NCI-H1694 (cell line): ENCODE measurements at regions not wholly inside any gene's neighbourhood (a gene's known extent, or its start where the extent isn't known, plus 50 kb on each side); places are given as distances from the start of the nearest gene placed in this dataset.

ENCODE experiments used
- DNase-seq: peaks from one replicate; lab custom pipeline; 2025; lab: John Stamatoyannopoulos, UW

DNA sequence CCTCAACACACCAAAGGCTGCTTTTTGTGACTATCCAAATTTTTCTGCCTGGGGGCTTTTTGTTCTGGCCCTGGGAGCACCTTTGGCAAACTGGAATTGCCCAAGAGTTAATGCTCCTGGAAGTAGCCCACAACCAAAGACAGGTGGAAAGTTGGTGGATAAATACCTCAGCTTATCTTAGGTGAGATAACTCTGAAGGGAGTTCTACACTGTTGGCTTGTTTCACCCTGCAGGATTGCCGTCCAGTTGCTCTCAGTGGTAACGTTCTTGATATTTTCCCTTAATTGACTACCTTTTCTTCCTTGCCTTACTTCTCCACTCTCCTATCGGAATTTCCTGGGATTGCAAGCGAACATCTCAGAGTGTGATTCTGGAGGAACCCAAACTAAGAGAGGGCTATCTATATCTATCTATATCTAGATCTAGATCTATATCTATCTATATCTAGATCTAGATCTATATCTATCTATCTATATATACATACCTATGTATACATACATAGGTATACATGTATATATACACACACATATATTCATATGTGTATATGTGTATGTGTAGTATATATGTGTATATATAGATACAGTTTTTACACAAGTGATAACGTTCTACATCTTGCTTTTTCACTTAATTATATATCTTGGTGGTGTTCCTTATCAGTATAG lies 82.6 kb upstream of the DHX15 start:
- DNase-seq: no peak

DNA sequence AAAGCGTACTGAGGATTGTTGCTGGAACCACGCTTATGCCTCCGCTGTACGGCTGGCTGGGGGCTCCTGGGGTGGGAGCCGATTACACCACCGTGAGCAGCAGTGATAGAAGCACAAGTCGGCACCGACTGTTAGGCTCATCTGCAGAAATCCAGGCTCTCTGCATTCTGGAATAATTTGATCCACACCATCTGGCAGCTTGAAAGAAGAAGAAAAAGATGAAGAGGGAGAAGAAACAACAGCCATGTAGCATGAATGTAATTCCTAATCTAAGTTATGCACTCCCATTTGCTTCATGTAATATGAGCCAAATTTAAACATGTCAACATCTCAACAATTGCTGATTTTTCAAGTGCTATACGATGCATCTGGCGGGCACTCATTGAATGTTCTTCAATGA lies 84.6 kb upstream of the DHX15 start:
- no peak for DNase-seq

DNA sequence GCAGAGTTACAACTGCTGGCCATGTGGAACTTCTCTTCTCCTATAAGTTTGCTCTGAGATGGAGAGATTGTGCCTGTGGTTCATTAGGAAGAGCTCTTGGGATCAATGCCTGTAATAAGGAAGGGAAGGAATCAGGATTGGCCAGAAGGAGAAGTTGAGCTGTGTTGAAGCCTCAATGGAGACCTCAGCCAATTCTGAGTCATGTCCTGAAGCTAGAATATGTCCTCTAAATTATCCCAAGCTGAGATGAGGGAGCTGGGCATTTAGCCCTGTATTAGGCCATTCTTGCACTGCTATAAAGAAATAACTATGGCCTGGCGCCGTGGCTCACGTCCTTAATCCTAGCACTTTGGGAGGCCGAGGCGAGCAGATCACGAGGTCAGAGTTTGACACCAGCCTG lies 85.4 kb upstream of the DHX15 start:
- DNase-seq: no peak

DNA sequence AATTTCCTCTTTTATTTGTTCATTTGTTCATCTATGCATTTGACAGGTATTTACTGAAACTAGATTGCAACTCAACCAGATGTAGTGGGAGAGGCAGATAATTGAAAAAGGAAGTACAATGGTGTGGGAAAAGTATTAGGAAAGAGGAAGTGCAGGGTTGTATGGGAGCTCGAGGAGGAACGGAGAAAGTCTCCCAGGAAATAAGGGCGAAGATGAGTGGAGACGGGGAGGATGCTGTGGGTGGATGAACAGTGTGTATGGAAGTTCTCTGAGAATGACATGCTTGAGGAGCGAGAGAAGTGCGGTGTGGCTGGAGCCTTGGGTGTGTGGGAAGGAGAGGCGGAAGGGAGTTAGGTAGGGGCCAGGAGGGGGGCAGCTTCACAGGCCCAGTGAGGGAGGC lies 87.5 kb upstream of the DHX15 start:
- DNase-seq: no peak

DNA sequence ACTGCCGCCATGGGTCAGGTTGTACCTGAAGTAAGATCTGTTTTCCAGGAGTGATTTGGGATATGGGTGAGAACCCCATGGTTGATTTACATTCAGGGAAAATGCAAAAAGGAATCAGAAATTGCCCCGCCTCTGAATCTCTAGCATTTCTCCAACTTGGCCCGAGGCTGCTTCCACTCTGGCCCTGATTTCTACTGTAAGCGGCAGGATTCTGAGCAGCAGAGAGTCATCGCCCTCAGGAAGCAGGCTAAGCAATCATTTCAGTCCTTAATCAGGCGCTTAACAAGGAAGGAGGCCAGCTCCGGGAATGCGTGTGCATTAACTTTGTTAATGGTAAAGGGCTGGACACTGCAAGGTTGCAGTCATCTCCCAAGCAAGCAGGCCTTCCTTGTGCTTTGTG lies 88.5 kb upstream of the DHX15 start:
- no peak for DNase-seq

DNA sequence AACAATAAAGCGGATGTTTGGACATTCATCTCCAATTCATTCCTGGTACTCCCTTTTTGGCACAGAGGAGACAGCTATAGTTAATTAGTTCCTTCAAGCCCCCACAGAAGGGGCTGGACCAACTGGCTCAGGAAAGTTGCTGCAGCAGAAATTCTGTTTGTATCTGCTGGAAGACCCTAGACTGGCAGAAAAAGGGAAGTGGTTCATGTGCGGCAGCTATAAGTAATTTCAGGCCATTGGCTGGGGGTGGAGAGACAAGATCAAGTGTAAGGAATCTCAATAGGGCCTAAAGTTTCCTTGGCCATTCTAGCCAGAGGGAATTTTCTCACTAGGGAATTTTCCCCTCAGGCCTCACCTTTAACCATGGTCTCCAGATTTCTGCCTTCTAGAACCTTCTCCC lies 89.9 kb upstream of the DHX15 start:
- DNase-seq: no peak

DNA sequence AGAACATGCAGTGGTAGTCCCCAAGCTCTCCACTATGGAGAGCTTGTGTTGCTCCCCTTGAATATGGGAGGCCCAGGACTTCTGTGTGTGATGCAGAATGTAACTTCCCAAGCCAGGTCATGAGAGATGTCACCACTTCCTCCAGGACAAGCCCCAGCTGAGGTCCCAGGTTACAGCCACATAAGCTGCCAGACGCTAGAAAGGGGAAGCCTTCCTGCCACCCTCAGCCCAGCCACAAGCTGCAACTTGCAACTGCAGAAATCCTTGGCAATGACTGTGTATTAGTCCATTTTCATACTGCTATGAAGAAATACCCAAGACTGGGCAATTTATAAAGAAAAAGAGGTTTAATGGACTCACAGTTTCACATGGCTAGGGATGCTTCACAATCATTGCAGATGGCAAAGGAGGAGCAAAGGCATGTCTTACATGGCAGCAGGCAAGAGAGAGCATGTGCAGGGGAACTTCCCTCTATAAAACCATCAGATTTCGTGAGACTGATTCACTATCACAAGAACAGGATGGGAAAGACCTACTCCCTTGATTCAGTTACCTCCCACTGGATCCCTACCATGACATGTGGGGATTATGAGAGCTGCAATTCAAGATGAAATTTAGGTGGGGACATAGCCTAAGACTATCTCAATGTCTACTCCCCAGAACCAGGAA lies 91.5 kb upstream of the DHX15 start:
- no peak for DNase-seq

DNA sequence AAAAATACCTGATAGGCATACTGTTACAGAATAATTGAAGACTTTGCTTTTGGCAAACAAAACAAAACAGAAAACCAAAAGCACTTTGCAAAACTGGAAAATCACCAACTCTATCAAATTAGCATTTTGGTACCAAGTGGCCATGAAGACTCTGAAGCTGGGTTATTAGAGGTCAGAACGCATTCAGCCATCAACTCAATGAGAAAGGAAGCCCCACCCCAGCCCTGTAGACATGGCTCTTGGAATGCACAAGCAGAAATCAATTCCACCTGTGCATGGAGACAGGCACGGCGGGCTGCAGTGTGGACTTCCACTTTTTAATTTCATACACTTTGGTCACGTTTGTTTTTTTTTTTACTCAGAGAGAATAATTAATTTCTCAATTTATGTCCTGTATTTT lies 93.6 kb upstream of the DHX15 start:
- DNase-seq: no peak

DNA sequence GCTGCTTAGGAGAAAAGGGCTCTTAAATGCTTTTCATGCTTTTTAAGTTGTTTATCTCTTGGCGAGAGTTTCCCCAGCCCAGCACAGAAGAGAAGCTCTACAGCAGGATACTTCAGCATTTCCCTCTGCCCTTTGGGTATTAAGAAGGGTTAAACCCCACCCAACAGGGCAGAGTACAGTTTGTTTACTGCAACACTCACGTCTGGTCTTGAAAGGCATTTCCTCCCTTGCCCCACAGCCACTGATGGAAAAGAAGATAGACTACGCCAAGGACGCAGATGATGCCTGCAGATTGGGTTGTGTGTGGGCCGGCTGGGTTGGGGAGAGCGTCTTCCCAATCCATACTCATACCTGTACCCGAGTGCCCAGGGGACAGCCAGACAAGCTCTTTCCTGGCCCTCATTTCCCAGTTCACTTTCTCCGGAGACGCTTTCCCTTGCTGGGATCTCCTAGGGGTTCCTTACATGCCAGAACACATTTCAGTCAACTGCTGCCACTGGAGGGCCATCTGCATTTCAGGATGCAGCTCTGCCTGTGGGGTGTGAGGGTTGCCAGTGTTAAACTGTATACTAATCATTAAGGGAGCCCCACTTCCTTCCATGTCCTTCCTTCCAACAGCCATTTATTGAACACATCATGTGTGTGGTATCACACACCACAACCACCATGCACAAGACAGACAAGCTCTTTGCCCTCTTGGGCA lies 96.5 kb upstream of the DHX15 start:
- no peak for DNase-seq

DNA sequence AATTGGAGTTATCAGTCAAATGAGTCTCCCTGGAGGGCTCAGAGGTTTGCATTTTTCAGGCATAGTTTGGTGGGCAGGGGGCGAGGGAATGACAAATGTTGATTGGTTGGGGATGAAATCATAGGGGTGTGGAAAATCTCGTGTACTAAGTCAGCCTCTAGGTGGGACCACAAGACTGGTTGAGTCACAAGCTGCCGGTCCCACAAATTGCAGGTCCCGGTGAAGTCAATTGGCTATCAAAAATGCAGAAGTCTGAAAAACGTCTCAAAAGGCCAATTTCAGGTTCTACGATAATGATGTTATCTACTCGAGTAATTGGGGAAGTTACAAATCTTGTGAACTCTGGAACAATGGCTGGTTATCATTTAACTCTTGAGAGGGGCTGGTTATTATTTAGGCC lies 98.8 kb upstream of the DHX15 start:
- DNase-seq: no peak

DNA sequence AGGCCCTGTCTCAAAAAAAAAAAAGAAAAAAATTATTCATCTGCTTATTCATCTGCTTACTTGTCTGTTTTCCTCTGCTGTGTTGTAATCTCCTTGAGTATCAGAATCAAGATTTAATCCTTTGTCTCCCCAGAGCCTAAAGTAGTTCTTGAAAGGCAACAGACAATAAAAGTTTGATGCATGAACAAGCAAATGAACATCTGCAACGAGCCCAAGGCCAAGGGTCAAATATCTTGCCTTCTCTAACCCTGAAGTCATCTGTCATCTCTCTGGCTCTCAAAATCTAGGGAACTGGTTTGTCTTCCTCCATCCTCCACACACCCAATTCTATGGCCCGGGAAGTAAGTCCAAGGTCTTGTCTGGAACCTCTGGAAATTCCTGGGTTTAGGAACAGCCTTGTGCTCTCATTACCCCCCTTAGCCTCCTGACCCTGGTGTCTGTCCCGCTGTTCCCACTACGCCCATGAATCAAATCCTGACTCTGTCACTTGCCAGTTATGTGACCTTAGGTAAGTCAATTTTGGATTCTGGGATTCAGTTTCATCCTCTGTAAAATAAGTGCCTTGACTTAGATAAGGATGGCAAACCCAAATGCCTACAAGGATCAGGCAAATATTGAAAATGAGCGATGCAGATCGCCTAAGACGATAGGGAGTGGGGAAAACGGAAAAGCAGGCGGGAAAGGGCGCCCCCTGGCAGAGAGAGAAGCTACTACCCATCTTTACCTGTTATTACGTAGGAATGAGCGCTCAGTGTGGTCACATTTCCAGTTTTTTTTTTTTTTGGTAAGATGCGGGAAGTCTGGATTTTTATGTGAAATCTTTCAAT lies 102.7 kb upstream of the DHX15 start:
- DNase-seq: no peak

DNA sequence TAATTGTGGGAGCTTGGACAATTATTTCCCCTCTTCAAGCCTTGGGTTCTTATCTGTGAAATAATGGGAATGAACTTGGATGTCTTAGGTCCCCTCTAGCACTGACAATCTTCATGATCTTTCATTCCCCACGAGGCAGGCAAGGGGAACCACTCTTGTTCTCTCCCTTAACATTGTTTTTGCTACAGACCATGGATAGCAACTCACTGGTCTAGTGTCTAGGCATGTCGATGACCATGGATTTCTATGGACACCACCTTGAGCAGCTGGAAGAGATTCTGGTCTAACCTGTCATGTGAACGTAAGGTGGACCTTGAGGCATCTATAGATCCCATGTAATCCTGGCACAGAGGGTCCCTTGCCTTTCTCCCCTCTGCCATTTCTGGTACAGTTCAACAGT lies 104.1 kb upstream of the DHX15 start:
- DNase-seq: no peak

DNA sequence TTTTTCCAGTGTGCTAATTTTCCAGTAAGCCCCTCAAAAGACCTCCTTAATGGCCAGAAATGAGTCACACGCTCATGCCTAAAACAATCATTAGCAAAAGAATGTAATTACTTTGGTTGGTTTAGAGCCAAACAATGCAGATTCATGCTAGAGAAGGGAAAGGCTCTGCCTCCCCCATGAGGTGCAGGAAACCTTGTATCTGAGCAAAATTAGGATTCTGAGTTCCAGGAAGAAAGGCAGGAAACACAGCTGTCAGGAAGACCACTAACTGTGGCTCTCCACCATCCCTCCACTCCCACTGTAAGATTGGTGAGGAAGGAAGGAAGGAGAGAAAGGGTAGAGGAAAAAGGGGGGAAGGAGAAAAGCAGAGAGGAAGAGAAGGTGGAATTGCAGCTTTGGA lies 104.9 kb upstream of the DHX15 start:
- DNase-seq: no peak

DNA sequence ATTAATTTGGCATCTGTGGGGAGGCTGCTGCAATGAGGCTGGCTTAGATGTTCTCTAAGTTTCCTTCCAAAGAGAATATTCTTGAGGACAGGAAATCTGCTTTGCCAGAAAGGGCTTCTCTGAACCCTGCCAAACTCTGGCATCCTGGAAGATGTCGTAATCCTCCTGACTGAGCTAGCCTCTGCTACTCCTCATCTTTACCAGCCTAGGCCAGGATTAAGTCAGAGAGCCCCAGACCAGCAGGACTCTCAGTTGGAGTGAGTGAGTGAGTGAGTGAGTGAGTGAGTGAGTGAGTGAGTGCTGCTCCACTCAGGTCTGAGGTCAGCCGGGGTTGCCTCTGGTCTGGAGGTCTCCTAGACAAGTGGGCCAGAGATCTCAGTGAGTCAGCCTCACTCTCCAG lies 104.9 kb upstream of the SOD3 start:
- no peak for DNase-seq

DNA sequence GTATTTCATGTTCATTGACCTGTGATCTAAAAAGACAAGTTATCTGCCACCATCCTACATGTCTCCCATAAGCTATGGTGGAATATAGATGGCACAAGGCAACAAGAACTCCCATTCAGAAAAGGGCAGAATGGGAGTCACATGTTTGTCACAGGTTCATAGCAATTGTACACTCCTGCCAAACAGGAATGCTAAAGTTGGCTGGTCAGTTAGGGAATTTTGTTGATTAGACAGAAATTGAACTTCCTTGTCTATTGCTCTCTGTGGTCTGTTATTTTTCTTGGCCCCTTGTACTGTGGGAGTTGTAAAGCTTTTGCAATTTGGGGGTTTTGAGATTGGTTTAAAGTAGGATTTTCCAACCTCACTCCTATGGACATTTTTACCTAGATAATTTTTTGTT lies 101.7 kb upstream of the SOD3 start:
- DNase-seq: no peak

DNA sequence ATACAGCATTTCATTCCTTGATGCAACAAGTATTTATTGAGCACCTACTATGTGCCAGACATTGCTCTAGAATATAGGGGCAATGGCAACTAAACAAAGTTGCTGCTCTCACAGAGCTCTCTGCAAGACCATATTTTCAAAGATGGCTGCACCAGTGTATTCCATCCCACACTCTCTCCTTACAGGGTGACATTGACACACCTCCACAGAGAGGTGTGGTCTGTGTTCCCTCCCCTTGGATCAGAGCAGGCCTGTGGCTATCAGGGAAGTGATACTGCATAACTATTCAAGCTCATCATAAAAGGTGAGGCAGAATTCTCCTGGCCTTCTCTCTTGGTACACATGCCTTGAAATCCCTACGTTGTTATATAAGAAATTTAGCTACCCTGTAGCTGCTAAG lies 95.3 kb upstream of the SOD3 start:
- DNase-seq: no peak

DNA sequence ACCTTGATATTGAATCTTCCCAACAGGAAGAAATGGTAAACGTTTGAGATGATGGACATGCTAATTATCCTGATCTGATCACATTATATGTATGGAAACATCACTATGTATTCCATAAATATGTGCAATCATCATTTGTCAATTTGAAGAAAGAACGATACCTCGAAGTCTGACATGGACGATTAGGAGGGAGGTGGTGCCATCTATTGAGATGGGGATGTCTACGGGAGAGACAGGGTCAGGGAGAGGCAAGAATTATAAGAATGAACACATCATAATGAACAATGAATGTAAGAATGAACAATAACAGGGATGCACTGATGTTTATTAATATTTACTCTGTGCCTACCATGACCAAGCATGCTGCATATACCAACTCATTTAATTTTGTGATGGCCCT lies 93.7 kb upstream of the SOD3 start:
- DNase-seq: no peak

DNA sequence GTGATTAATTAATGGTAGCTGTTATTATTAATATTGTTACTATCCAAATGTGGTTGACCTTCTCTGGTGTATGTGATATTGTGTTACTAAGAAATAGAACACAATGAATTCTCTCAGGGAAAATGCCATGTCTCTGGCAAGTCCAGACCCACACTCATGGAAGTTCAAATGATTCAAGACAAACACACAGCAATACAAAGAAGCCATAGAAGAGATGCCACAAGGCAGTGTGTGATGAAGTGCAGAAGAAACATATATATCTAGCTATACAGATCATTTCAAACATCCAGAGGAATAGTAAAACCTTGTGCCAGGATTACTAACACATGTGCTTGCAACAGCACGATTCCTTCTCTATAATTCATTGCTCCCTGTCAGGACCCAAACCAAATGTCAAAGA lies 93.1 kb upstream of the SOD3 start:
- DNase-seq: no peak

DNA sequence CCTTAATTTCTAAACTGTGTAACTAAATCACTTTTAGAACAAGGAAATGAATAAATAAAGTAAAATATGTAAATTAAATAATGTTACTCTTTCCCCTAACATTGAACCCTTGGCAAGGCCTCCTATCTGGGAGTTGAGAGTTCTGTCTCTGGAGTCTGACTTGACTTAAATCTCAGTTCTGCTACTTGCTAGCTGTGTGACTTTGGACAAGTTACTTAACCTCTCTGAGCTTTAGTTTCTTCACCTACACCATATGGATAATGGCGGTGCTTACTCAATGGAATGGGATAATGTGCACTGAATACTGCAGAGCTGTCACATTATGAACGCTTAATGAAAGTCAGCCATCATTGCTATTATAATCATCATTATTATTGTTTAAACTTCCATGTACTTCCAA lies 92.1 kb upstream of the SOD3 start:
- no peak for DNase-seq

DNA sequence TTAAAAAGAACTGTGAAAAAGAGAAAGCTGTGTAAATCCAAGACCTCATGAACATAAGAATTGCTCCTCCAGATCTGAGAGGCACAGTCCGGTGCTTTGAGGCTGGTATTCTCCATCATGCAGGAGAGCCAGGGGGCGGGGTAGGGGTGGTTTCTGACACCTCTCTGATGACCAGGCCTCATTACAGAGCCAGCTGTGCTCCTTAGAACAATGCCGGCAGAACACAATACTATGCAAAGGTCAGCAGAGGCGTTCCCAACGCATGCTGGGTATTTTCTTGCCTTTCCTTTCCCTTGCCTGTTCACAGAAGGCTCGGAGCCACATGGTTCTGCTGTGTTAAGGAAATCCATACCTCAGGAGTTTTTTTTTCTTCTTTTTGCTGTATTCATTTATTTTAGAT lies 91.2 kb upstream of the SOD3 start:
- no peak for DNase-seq

DNA sequence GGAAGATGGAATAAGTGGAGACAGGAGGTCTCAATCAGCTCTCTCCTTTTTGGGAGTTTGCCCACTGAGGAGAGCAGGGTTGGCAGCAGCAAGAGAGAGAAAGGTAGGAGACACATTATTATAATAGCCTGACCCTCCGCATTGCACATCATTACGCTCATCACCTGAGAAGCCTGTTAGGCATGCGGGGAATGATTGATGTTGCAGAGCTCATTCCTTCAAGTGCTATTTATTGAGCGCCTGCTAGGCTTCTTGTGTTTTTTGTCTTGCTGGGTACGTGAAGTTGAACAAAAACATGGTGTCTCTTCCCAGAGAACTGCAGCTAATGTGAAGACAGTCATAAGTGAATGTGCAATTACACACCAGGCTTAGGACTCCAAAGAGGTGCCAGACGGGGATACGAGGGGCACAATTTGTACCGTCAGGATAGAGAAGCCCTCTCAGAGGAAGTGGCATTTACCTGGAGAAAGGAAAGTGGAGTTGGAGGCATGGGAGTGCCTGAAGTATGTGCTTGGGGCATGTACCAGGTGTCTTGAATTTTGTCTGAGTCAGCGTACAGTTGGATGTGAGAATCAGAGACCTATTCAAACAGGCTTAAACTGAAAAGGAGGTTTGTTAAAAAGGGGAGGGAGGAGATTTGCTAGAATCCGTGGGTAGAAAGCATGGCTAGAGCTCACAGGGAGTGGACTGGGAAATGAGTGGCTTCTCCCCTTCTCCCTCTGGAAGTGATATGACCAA lies 90.2 kb upstream of the SOD3 start:
- DNase-seq: no peak

DNA sequence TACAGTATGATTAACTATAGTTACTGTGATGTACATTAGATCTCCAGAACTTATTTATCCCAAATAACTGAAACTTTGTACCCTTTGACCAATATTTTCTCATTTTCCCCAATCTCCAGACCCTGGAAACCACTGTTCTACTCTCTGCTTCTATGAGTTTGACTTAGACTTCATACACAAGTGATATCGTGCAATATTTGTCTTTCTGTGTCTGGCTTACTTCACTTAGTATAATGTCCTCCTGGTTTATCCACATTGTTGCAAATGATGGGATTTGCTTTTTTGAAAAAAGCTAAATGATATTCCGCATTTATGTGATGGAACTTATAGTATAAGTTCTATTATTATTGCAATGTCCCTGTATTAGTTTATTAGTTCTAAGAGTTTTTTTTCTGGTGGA lies 81.8 kb upstream of the SOD3 start:
- DNase-seq: no peak
